ENCODE measurements at regions not wholly inside any gene's neighbourhood (a gene's known extent, or its start where the extent isn't known, plus 50 kb on each side); places are given as distances from the start of the nearest gene placed in this dataset.
"Not testable (repeated sequence)": the region's sequence is repeated elsewhere in the genome, so short reads cannot be mapped to it uniquely, and the experiment has no call there.

DNA sequence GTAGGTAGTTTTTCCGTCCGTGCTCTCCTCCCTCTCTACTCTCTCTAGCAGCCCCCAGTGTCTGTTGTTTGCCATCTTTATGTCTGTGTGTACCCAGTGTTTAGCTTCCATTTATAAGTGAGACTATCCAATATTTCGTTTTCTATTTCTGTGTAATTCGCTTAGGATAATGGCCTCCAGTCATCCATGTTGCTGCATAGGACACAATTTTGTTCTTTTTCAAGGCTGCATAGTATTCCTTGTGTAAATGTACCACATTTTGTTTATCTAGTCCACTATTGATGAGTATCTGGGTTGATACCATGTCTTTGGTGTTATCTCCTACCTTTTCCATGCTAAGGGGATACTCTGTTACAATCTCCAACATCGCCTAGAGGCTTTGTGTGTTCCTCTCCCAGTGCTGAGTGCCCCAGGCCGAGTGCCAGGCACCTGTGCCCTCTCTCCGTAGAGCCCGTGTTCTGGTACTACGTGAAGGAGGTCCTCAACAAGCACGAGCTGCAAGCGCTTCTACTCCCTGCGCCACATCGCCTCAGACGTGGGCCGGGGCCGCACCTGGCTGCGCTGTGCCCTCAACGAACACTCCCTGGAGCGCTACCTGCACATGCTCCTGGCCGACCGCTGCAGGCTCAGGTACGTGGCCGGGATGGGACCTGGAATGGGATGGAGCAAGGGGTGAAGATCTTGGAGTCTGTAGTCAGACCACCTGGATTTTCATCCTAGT, 51.0 kb downstream of the NPIPB11 start:
- not testable (repeated sequence) for DNase-seq (ENCODE audit: low spot score in 2 of 2); H3K9me3 ChIP-seq; H3K27me3 ChIP-seq; H3K4me3 ChIP-seq; H3K36me3 ChIP-seq; H3K4me1 ChIP-seq; H3K27ac ChIP-seq
- 99% methylated on average over 19 of the region's 23 CpGs for WGBS

- not testable (repeated sequence) for H3K4me1 ChIP-seq; H3K4me3 ChIP-seq; H3K27ac ChIP-seq; H3K36me3 ChIP-seq; H3K27me3 ChIP-seq; DNase-seq (ENCODE audit: low spot score in 2 of 2); H3K9me3 ChIP-seq
- WGBS, result 64% methylated on average over 2 of the region's 5 CpGs
Measured at GRCh38 chr16:29354449-29354848, 52.1 kb downstream of the NPIPB11 start.

DNA sequence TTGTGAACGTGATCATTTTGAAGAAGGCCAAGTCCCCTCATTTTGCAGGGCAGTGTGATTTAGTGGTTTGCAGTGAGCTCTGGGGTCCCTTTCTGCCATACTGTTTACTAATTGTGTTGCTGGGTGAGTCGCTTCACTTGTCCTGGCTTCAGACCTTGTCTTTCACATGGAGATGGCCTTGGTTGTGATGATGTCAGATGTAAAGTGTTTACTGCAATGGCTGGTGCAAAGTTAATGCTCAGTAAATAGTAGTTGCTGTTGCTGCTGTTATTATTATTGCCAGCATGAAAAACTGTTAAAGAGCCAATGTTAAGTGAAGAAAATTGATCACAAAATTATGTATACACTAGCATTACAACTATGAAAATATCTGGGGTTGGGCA, 53.9 kb downstream of the NPIPB11 start:
- WGBS, result 100% methylated on average over 1 of the region's 2 CpGs
- H3K27me3 ChIP-seq; H3K4me3 ChIP-seq; H3K36me3 ChIP-seq; H3K27ac ChIP-seq; DNase-seq (ENCODE audit: low spot score in 2 of 2); H3K9me3 ChIP-seq: not testable (repeated sequence)
- H3K4me1 ChIP-seq, result peaks cover 16% of the 10 kb centered on the region

- H3K27ac ChIP-seq; DNase-seq (ENCODE audit: low spot score in 2 of 2); H3K27me3 ChIP-seq; H3K9me3 ChIP-seq; H3K36me3 ChIP-seq; H3K4me3 ChIP-seq: not testable (repeated sequence)
- H3K4me1 ChIP-seq, result peaks cover 16% of the 10 kb centered on the region
- 64% methylated on average over 4 of the region's 9 CpGs for WGBS
Measured at GRCh38 chr16:29351970-29352616, 54.4 kb downstream of the NPIPB11 start.

GRCh38 chr16:29351271-29351969, 55.1 kb downstream of the NPIPB11 start:
- not testable (repeated sequence) for H3K27me3 ChIP-seq; DNase-seq (ENCODE audit: low spot score in 2 of 2); H3K27ac ChIP-seq; H3K4me3 ChIP-seq; H3K36me3 ChIP-seq; H3K9me3 ChIP-seq
- H3K4me1 ChIP-seq, result peaks cover 16% of the 10 kb centered on the region
- WGBS, result 71% methylated on average over 7 of the region's 15 CpGs

- 56% methylated on average over 7 of the region's 7 CpGs for WGBS
- H3K4me3 ChIP-seq; H3K36me3 ChIP-seq; H3K27me3 ChIP-seq; H3K27ac ChIP-seq; DNase-seq (ENCODE audit: low spot score in 2 of 2); H3K9me3 ChIP-seq: not testable (repeated sequence)
- H3K4me1 ChIP-seq, result peaks cover 16% of the 10 kb centered on the region
Measured at GRCh38 chr16:29349966-29350365, 56.5 kb downstream of the NPIPB11 start.

GRCh38 chr16:29348748-29349147, 57.8 kb downstream of the NPIPB11 start:
- not testable (repeated sequence) for H3K4me3 ChIP-seq; H3K27me3 ChIP-seq; H3K36me3 ChIP-seq; DNase-seq (ENCODE audit: low spot score in 2 of 2); H3K27ac ChIP-seq; H3K9me3 ChIP-seq
- peaks cover 16% of the 10 kb centered on the region for H3K4me1 ChIP-seq
- 70% methylated on average over 3 of the region's 3 CpGs for WGBS

DNA sequence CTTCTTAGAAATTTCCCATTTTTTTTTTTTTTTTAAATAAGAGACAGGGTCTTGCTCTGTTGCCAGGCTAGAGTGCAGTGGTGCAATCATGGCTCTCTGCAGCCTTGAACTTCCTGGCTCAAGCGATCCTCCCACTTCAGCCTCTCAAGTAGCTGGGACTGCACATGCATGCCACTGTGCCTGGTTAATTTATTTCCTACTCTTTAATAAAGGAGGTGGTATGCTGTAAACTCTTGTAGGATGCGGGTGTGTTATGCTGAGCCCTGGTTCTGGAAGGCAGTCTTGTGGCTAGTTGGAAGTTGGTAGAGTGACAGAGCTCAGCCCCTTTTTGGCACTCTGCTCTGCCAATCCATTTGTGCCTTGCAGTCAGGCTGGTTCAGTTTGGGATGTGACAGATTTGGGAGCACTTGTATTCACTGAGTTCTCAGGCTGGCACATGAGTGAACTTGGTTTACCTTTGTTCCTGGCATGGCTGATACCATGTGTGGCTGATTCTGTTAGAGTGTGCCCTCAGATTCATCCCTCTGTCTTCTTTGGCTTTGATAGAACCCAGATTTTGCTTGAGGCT, 58.3 kb downstream of the NPIPB11 start:
- 40% methylated on average over 2 of the region's 2 CpGs for WGBS
- not testable (repeated sequence) for H3K27ac ChIP-seq; H3K9me3 ChIP-seq; DNase-seq (ENCODE audit: low spot score in 2 of 2); H3K4me3 ChIP-seq; H3K36me3 ChIP-seq; H3K27me3 ChIP-seq
- peaks cover 16% of the 10 kb centered on the region for H3K4me1 ChIP-seq

DNA sequence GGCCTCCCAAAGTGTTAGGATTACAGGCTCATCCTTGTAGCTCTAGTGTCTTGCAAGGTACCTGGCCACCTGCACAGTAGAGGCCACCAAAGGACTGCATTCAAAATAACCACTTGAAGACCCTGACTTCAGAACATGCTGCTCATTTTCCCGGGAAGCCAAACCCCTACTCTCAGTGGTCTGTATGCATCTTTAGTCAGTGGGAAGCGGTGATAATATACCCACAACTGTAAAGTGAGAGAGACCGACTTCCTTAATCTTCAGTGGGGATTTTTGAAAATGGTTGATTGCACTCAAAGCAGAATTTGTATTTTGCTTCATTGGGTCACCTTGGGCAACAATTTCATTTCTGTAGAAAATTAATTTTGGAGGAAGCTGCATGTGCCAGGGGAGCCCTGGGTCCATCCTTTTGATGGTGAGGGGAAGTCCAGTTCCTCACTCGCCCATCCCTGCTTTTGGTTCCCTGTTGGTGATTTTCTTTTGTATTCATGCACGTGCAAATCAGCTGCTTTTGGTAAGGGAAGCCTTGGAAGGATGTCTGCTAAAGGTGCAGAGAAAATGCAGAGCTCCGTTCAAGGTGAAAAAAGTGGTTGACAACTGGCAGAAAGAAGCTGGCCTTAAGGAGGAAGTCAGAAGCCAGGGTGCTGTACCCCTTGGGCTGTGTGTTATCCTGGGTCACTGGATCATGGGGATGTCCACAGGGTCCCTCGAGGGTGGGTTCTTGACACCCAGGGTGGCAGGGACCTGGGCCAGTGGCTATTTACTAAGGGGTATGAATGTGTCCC, 59.5 kb downstream of the NPIPB11 start:
- H3K4me1 ChIP-seq, result peaks cover 16% of the 10 kb centered on the region
- not testable (repeated sequence) for DNase-seq (ENCODE audit: low spot score in 2 of 2); H3K4me3 ChIP-seq; H3K9me3 ChIP-seq; H3K36me3 ChIP-seq; H3K27me3 ChIP-seq; H3K27ac ChIP-seq
- WGBS, result 94% methylated on average over 7 of the region's 7 CpGs

DNA sequence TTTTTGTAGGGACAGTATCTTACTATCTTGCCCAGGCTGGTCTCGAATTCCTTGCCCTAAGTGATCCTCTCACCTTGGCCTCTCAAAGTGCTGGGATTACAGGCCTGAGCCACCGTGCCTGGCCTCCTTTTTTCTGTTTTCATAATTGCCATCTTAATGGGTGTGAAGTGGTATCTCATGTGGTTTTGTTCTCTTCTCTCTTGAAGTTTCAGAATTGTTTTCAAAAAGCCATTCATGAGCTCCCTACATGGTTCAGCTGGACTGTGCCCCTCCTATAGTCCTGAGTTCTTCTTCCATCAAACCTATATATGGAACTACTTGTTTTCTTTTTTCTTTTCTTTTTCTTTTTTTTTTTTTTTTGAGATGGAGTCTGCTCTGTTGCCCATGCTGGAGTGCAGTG, 60.3 kb downstream of the NPIPB11 start:
- H3K36me3 ChIP-seq; DNase-seq (ENCODE audit: low spot score in 2 of 2); H3K27ac ChIP-seq; H3K9me3 ChIP-seq; H3K4me3 ChIP-seq; H3K27me3 ChIP-seq: not testable (repeated sequence)
- 86% methylated on average over 2 of the region's 2 CpGs for WGBS
- H3K4me1 ChIP-seq, result peaks cover 16% of the 10 kb centered on the region

DNA sequence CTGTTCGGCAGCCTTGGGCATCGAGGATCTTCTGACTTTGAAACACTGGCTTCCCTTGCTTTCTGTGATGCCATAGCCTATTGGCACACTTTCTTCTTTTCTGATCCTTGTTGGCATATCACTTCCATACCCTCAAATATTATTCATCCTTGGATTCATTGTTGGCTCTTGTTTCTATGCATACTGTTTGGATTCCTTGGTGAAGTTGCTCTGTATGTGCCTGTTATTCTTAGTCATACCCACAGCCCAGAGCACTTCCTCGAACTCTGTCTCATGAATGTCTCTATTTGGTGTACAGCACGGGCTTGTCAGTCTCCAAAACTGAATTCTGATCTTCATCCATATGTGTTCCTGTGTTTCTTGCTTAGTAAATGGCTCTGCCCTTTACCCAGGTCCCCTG, 63.6 kb downstream of the NPIPB11 start:
- not testable (repeated sequence) for H3K4me3 ChIP-seq; H3K27me3 ChIP-seq; H3K27ac ChIP-seq; H3K9me3 ChIP-seq; H3K36me3 ChIP-seq; H3K4me1 ChIP-seq; DNase-seq (ENCODE audit: low spot score in 2 of 2)
- WGBS, result 69% methylated on average over 3 of the region's 4 CpGs

GRCh38 chr16:29340779-29341438, 65.6 kb downstream of the NPIPB11 start:
- not testable (repeated sequence) for H3K4me1 ChIP-seq; H3K27ac ChIP-seq; H3K9me3 ChIP-seq; DNase-seq (ENCODE audit: low spot score in 2 of 2); H3K36me3 ChIP-seq; H3K4me3 ChIP-seq; H3K27me3 ChIP-seq
- 72% methylated on average over 7 of the region's 9 CpGs for WGBS

DNA sequence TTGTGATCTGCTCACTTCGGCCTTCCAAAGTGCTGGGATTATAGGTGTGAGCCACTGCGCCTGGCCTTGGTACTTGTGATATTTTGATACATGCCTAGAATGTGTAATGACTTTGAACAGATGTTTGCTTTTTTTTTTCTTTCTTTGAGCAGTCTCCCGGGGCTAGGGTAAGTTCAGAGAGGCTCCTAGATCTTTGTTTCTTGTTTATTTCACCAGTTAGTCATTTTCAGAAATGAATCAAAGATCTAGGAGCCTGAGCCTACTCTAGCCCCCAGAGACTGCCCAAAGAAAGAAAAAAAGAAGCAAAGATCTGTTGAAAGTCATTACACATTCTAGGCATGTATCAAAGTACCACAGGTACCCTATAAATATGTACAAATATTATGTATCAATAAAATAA, 66.3 kb downstream of the NPIPB11 start:
- not testable (repeated sequence) for H3K36me3 ChIP-seq; H3K27me3 ChIP-seq; DNase-seq (ENCODE audit: low spot score in 2 of 2); H3K4me1 ChIP-seq; H3K27ac ChIP-seq; H3K4me3 ChIP-seq; H3K9me3 ChIP-seq
- 71% methylated on average over 3 of the region's 3 CpGs for WGBS

Data from suprapubic skin (tissue), 4 donors.